ENCODE measurements at regions not wholly inside any gene's neighbourhood (a gene's known extent, or its start where the extent isn't known, plus 50 kb on each side); places are given as distances from the start of the nearest gene placed in this dataset.

DNA sequence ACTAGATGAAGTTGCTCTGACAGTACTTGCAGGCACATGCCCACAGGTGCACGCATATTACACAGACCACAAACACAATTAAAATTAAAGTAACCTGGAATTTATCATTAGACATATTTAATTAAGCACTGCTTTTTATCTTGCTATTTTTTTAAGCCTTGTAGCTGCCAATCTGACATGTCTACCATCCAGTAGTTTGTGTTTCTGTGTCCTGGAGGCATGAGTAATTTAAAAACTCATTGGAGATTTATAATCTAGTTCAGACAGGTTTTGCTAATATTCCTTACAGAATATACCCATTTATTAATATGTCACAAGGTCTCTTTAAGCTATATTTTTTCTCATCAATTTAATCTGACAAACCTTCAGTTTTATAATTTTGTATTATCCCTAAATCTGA, 445.0 kb upstream of the KLF6 start:
- no peaks in the 10 kb centered on the region for H3K4me1 Mint-ChIP-seq
- ATAC-seq (ENCODE audit: low read depth) (no peak), DNase-seq (no peak)
- Histone ChIP-seq H3K9ac (ENCODE audit: low read length) (no peak overlapping the region), H3K4me3 (ENCODE audit: control extremely low read depth in 1 of 5, extremely low read depth in 1 of 5, insufficient read depth in 1 of 5, low read depth in 2 of 5, low read length in 4 of 5) (no peak overlapping the region), H2AFZ (ENCODE audit: insufficient read depth, low read depth, low read length, poor library complexity, severe bottlenecking) (no peak overlapping the region), H3K4me1 (ENCODE audit: control insufficient read depth in 2 of 2, insufficient read depth in 2 of 2, low read length in 2 of 2) (no peaks in the 10 kb centered on the region), H3K27me3 (replicated peaks in 1 of 4; ENCODE audit: control extremely low read depth in 1 of 4, control insufficient read depth in 3 of 4, insufficient read depth in 4 of 4, low read length in 3 of 4) (no peaks in the 10 kb centered on the region), H3K9me3 (ENCODE audit: control extremely low read depth in 1 of 3, control insufficient read depth in 2 of 3, insufficient read depth in 1 of 3, low read length in 2 of 3) (peaks cover 0 to 4% (median 0%) of the 10 kb centered on the region in 3 donors), H3K27ac (ENCODE audit: low read length in 2 of 2) (no peak overlapping the region), H4K20me1 (ENCODE audit: control insufficient read depth, insufficient read depth, low read length, poor library complexity, severe bottlenecking) (no peaks in the 10 kb centered on the region), H3K36me3 (replicated peaks in 1 of 2; ENCODE audit: control extremely low read depth in 1 of 2, control insufficient read depth in 1 of 2, extremely low read depth in 1 of 2, insufficient read depth in 2 of 2, low read length in 1 of 2) (no peaks in the 10 kb centered on the region), H3K79me2 (ENCODE audit: control insufficient read depth, insufficient read depth, low read length) (no peaks in the 10 kb centered on the region), H3K4me2 (replicated peaks; ENCODE audit: low read depth, low read length, poor library complexity, severe bottlenecking) (no peak overlapping the region)
- no peak overlapping the region for H3K4me3 Mint-ChIP-seq
- POLR2A ChIA-PET = no interaction called here
- WGBS (ENCODE audit: insufficient coverage) = no CpG with 5 or more reads among the region's 1 CpG
- intact Hi-C loops (cut with micrococcal nuclease) = no loop called here
- TF ChIP-seq EZH2 (IDR thresholded peaks at IDR 0.05; ENCODE audit: borderline replicate concordance, insufficient read depth, low read depth, low read length, poor library complexity, severe bottlenecking) = no peak
- TF ChIP-seq, protein P1, sequence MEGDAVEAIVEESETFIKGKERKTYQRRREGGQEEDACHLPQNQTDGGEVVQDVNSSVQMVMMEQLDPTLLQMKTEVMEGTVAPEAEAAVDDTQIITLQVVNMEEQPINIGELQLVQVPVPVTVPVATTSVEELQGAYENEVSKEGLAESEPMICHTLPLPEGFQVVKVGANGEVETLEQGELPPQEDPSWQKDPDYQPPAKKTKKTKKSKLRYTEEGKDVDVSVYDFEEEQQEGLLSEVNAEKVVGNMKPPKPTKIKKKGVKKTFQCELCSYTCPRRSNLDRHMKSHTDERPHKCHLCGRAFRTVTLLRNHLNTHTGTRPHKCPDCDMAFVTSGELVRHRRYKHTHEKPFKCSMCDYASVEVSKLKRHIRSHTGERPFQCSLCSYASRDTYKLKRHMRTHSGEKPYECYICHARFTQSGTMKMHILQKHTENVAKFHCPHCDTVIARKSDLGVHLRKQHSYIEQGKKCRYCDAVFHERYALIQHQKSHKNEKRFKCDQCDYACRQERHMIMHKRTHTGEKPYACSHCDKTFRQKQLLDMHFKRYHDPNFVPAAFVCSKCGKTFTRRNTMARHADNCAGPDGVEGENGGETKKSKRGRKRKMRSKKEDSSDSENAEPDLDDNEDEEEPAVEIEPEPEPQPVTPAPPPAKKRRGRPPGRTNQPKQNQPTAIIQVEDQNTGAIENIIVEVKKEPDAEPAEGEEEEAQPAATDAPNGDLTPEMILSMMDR (IDR thresholded peaks at IDR 0.05) = no peak
- no peak overlapping the region for H3K27ac Mint-ChIP-seq
- CTCF ChIA-PET = no interaction called here
- no peaks in the 10 kb centered on the region for H3K27me3 Mint-ChIP-seq
- no peaks in the 10 kb centered on the region for H3K9me3 Mint-ChIP-seq (ENCODE audit: insufficient read depth)

DNA sequence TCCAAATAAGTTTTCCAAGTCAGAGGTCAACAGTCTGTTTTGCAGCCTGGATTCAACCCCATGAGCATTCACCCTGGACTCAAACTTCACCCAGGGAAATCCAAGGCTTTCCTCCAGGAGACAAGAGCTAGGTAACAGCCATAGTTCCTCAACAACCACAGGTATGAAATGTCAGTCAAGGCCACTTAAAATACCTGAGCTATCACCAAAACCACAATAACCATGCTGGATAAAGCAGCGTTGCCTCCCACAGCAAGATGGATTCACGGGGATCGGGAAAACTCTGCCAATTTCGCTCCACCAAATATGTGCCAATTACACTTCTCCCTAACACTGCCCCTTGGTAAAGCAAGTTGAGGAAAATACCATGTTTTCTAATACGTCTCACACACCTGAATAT, 444.1 kb upstream of the KLF6 start:
- H3K79me2 ChIP-seq (ENCODE audit: control insufficient read depth, insufficient read depth, low read length) = no peaks in the 10 kb centered on the region
- Mint-ChIP-seq H3K27ac (no peak overlapping the region), H3K4me3 (no peak overlapping the region), H3K4me1 (no peaks in the 10 kb centered on the region), H3K9me3 (ENCODE audit: insufficient read depth) (no peaks in the 10 kb centered on the region), H3K27me3 (no peaks in the 10 kb centered on the region)
- TF ChIP-seq, protein P1 (IDR thresholded peaks at IDR 0.05) = no peak
- no peak for TF ChIP-seq EZH2 (IDR thresholded peaks at IDR 0.05; ENCODE audit: borderline replicate concordance, insufficient read depth, low read depth, low read length, poor library complexity, severe bottlenecking)
- H3K27ac ChIP-seq (ENCODE audit: low read length in 2 of 2) = no peak overlapping the region
- ChIA-PET CTCF (no interaction called here), POLR2A (no interaction called here)
- H3K36me3 ChIP-seq (replicated peaks in 1 of 2; ENCODE audit: control extremely low read depth in 1 of 2, control insufficient read depth in 1 of 2, extremely low read depth in 1 of 2, insufficient read depth in 2 of 2, low read length in 1 of 2) = no peaks in the 10 kb centered on the region
- H3K4me1 ChIP-seq (ENCODE audit: control insufficient read depth in 2 of 2, insufficient read depth in 2 of 2, low read length in 2 of 2) = no peaks in the 10 kb centered on the region
- DNase-seq = no peak
- H2AFZ ChIP-seq (ENCODE audit: insufficient read depth, low read depth, low read length, poor library complexity, severe bottlenecking) = no peak overlapping the region
- no peaks in the 10 kb centered on the region for H3K27me3 ChIP-seq (replicated peaks in 1 of 4; ENCODE audit: control extremely low read depth in 1 of 4, control insufficient read depth in 3 of 4, insufficient read depth in 4 of 4, low read length in 3 of 4)
- intact Hi-C loops (cut with micrococcal nuclease) = no loop called here
- no peaks in the 10 kb centered on the region for H4K20me1 ChIP-seq (ENCODE audit: control insufficient read depth, insufficient read depth, low read length, poor library complexity, severe bottlenecking)
- H3K9ac ChIP-seq (ENCODE audit: low read length) = no peak overlapping the region
- peaks cover 0 to 4% (median 0%) of the 10 kb centered on the region in 3 donors for H3K9me3 ChIP-seq (ENCODE audit: control extremely low read depth in 1 of 3, control insufficient read depth in 2 of 3, insufficient read depth in 1 of 3, low read length in 2 of 3)
- no peak overlapping the region for H3K4me2 ChIP-seq (replicated peaks; ENCODE audit: low read depth, low read length, poor library complexity, severe bottlenecking)
- H3K4me3 ChIP-seq (ENCODE audit: control extremely low read depth in 1 of 5, extremely low read depth in 1 of 5, insufficient read depth in 1 of 5, low read depth in 2 of 5, low read length in 4 of 5) = no peak overlapping the region
- ATAC-seq (ENCODE audit: low read depth) = no peak
- WGBS (ENCODE audit: insufficient coverage) = 92% methylated on average over 3 of the region's 5 CpGs

Data from B cell (primary cell).